Liver (tissue), 3 donors: ENCODE measurements at regions not wholly inside any gene's neighbourhood (a gene's known extent, or its start where the extent isn't known, plus 50 kb on each side); places are given as distances from the start of the nearest gene placed in this dataset.
"Not testable (repeated sequence)": the region's sequence is repeated elsewhere in the genome, so short reads cannot be mapped to it uniquely, and the experiment has no call there.

ENCODE experiments used
- CTCF ChIP-seq: fragments of 150-350 bp; IDR thresholded peaks from 2 replicates; pipeline ENCODE4 v1.5.1; 2017; ENCODE audit warnings: improper control_type of control experiment, low read depth, low read length; ENCODE audit not compliant: missing input control
- EGR1 ChIP-seq, 2 donors: IDR thresholded peaks; 2 replicates each; pipeline ENCODE4 v1.6.1; 2016 to 2018; ENCODE audit warnings: antibody characterized with exemption in 2 of 2, low read depth in 2 of 2
- FOXA1 ChIP-seq: IDR thresholded peaks from 2 replicates; pipeline ENCODE4 v1.6.1; 2016; ENCODE audit warnings: antibody characterized with exemption
- FOXA2 ChIP-seq: IDR thresholded peaks from 2 replicates; pipeline ENCODE4 v1.6.1; 2016; ENCODE audit warnings: antibody characterized with exemption
- GABPA ChIP-seq, 2 donors: IDR thresholded peaks in 1 of 2; conservative IDR thresholded peaks in 1 of 2; 2 replicates each; pipeline ENCODE4 v1.6.1; 2016; ENCODE audit warnings: antibody characterized with exemption in 2 of 2, mild to moderate bottlenecking in 1 of 2, moderate library complexity in 1 of 2
- JUND ChIP-seq, 2 donors: IDR thresholded peaks; 2 replicates each; pipeline ENCODE4 v1.6.1; 2016; ENCODE audit warnings: antibody characterized with exemption in 2 of 2
- MAX ChIP-seq: IDR thresholded peaks from 2 replicates; pipeline ENCODE4 v1.6.1; 2016; ENCODE audit warnings: antibody characterized with exemption
- RAD21 ChIP-seq, 2 donors: IDR thresholded peaks; 2 replicates each; pipeline ENCODE4 v1.6.1; 2016; ENCODE audit warnings: antibody characterized with exemption in 2 of 2, mild to moderate bottlenecking in 2 of 2
- REST ChIP-seq: IDR thresholded peaks from 2 replicates; pipeline ENCODE4 v1.6.1; 2016; ENCODE audit warnings: antibody characterized with exemption, mild to moderate bottlenecking
- RXRA ChIP-seq, 2 donors: IDR thresholded peaks; 2 replicates each; pipeline ENCODE4 v1.6.1; 2017 to 2018; ENCODE audit warnings: antibody characterized with exemption in 2 of 2, mild to moderate bottlenecking in 1 of 2
- SP1 ChIP-seq: IDR thresholded peaks from 2 replicates; pipeline ENCODE4 v1.6.1; 2018; ENCODE audit warnings: antibody characterized with exemption, mild to moderate bottlenecking
- TAF1 ChIP-seq: conservative IDR thresholded peaks from 2 replicates; pipeline ENCODE4 v1.6.1; 2016; ENCODE audit warnings: antibody characterized with exemption, mild to moderate bottlenecking
- YY1 ChIP-seq: IDR thresholded peaks from 2 replicates; pipeline ENCODE4 v1.6.1; 2016; ENCODE audit warnings: antibody characterized with exemption, mild to moderate bottlenecking
- ZBTB33 ChIP-seq: IDR thresholded peaks from 2 replicates; pipeline ENCODE4 v1.6.1; 2016; ENCODE audit warnings: antibody characterized with exemption
- donor health status: healthy.
- donor health status: healthy.

GRCh38 chr17:20665103-20665955, 85.8 kb downstream of the CDRT15L2 start:
- TF ChIP-seq CTCF; MAX; GABPA (IDR thresholded peaks at IDR 0.05 in 1 of 2, conservative IDR thresholded peaks at IDR 0.05 in 1 of 2); FOXA2; RAD21 (IDR thresholded peaks at IDR 0.05); REST; JUND (IDR thresholded peaks at IDR 0.05); ZBTB33; FOXA1; YY1; TAF1; EGR1 (IDR thresholded peaks at IDR 0.05; ENCODE audit: low read depth in 2 of 2): not testable (repeated sequence)
- TF ChIP-seq SP1 (peak; percentile 19), RXRA (IDR thresholded peaks at IDR 0.05) (peak; percentile 53 to 58)
